ENCODE measurements at regions not wholly inside any gene's neighbourhood (a gene's known extent, or its start where the extent isn't known, plus 50 kb on each side); places are given as distances from the start of the nearest gene placed in this dataset.

GRCh38 chr2:215699018-215699417, 263.1 kb upstream of the FN1 start:
- no peak for DNase-seq
- 84 to 87% (median 84%) methylated on average over 2 of the region's 2 CpGs for WGBS, 3 donors

GRCh38 chr2:215698566-215698965, 262.7 kb upstream of the FN1 start:
- DNase-seq (no peak), ATAC-seq (no peak)
- Histone ChIP-seq H3K4me3 (no peak overlapping the region), H3K27ac (no peak overlapping the region), H3K36me3 (ENCODE audit: insufficient read depth in 1 of 2, low read depth in 1 of 2) (no peaks in the 10 kb centered on the region), H3K27me3 (ENCODE audit: insufficient read depth in 3 of 3, low read length in 2 of 3) (no peaks in the 10 kb centered on the region), H3K9me3 (no peaks in the 10 kb centered on the region), H3K4me1 (no peaks in the 10 kb centered on the region)
- 32 to 50% (median 32%) methylated on average over 2 of the region's 2 CpGs for WGBS, 3 donors
- intact Hi-C loops (cut with DNase I) = no loop called here
- TF ChIP-seq CTCF (IDR thresholded peaks at IDR 0.05) = no peak

More at GRCh38 chr2:215699018-215699417, 263.1 kb upstream of the FN1 start:
- H3K4me1 ChIP-seq = no peaks in the 10 kb centered on the region
- H3K4me3 ChIP-seq = no peak overlapping the region
- intact Hi-C loops (cut with DNase I) = no loop called here
- H3K27me3 ChIP-seq (ENCODE audit: insufficient read depth in 3 of 3, low read length in 2 of 3) = no peaks in the 10 kb centered on the region
- H3K36me3 ChIP-seq (ENCODE audit: insufficient read depth in 1 of 2, low read depth in 1 of 2) = no peaks in the 10 kb centered on the region
- H3K27ac ChIP-seq = no peak overlapping the region
- no peaks in the 10 kb centered on the region for H3K9me3 ChIP-seq
- no peak for TF ChIP-seq CTCF (IDR thresholded peaks at IDR 0.05)
- no peak for ATAC-seq

- ATAC-seq (no peak), DNase-seq (no peak)
- H3K9me3 ChIP-seq = no peaks in the 10 kb centered on the region
- H3K4me1 ChIP-seq = no peaks in the 10 kb centered on the region
- 75 to 79% (median 78%) methylated on average over 6 of the region's 6 CpGs for WGBS, 3 donors
- no peaks in the 10 kb centered on the region for H3K27me3 ChIP-seq (ENCODE audit: insufficient read depth in 3 of 3, low read length in 2 of 3)
- intact Hi-C loops (cut with DNase I) = no loop called here
- H3K4me3 ChIP-seq = no peak overlapping the region
- TF ChIP-seq CTCF (IDR thresholded peaks at IDR 0.05) = no peak
- no peak overlapping the region for H3K27ac ChIP-seq
- no peaks in the 10 kb centered on the region for H3K36me3 ChIP-seq (ENCODE audit: insufficient read depth in 1 of 2, low read depth in 1 of 2)
These were observed 261.6 kb upstream of the FN1 start for GRCh38 chr2:215697496-215697895.

GRCh38 chr2:215697003-215697402, 261.1 kb upstream of the FN1 start:
- no peak for TF ChIP-seq CTCF (IDR thresholded peaks at IDR 0.05)
- WGBS, 3 donors = 85 to 92% (median 90%) methylated on average over 2 of the region's 2 CpGs
- H3K9me3 ChIP-seq = no peaks in the 10 kb centered on the region
- H3K27ac ChIP-seq = no peak overlapping the region
- intact Hi-C loops (cut with DNase I) = no loop called here
- H3K4me3 ChIP-seq = no peak overlapping the region
- no peak for DNase-seq
- ATAC-seq = no peak
- H3K36me3 ChIP-seq (ENCODE audit: insufficient read depth in 1 of 2, low read depth in 1 of 2) = no peaks in the 10 kb centered on the region
- H3K27me3 ChIP-seq (ENCODE audit: insufficient read depth in 3 of 3, low read length in 2 of 3) = no peaks in the 10 kb centered on the region
- no peaks in the 10 kb centered on the region for H3K4me1 ChIP-seq

GRCh38 chr2:215695861-215696260, 260.0 kb upstream of the FN1 start:
- DNase-seq = no peak
- TF ChIP-seq CTCF (IDR thresholded peaks at IDR 0.05) = no peak
- ATAC-seq = no peak
- no peaks in the 10 kb centered on the region for H3K9me3 ChIP-seq
- H3K27ac ChIP-seq = no peak overlapping the region
- 83 to 91% (median 86%) methylated on average over 4 of the region's 4 CpGs for WGBS, 3 donors
- no peaks in the 10 kb centered on the region for H3K27me3 ChIP-seq (ENCODE audit: insufficient read depth in 3 of 3, low read length in 2 of 3)
- H3K4me1 ChIP-seq = no peaks in the 10 kb centered on the region
- intact Hi-C loops (cut with DNase I) = no loop called here
- no peak overlapping the region for H3K4me3 ChIP-seq
- no peaks in the 10 kb centered on the region for H3K36me3 ChIP-seq (ENCODE audit: insufficient read depth in 1 of 2, low read depth in 1 of 2)

All from psoas muscle (tissue), 7 donors.